Inflammatory macrophage treated with lipopolysaccharide for 4 hours (primary cell): ENCODE measurements at regions not wholly inside any gene's neighbourhood (a gene's known extent, or its start where the extent isn't known, plus 50 kb on each side); places are given as distances from the start of the nearest gene placed in this dataset.
"Not testable (repeated sequence)": the region's sequence is repeated elsewhere in the genome, so short reads cannot be mapped to it uniquely, and the experiment has no call there.

ENCODE experiments used
- DNase-seq: peaks from one replicate; pipeline ENCODE4 v3.0.0-alpha.2; 2020

- DNase-seq, result no peak
Measured at GRCh38 chr9:29945012-29945411, 2371.7 kb upstream of the C9orf72 start.

GRCh38 chr9:29958469-29958868 is 2385.2 kb upstream of the C9orf72 start:
- DNase-seq, result no peak

- DNase-seq, result no peak
Measured at GRCh38 chr9:29965834-29966233, 2392.6 kb upstream of the C9orf72 start.

- no peak for DNase-seq
Measured at GRCh38 chr9:29966247-29966646, 2393.0 kb upstream of the C9orf72 start.

GRCh38 chr9:29968831-29969230 is 2395.6 kb upstream of the C9orf72 start:
- DNase-seq, result no peak

- DNase-seq, result no peak
Measured at GRCh38 chr9:29969408-29969807, 2396.1 kb upstream of the C9orf72 start.

GRCh38 chr9:29969856-29970647 is 2396.8 kb upstream of the C9orf72 start:
- DNase-seq, result no peak

- DNase-seq, result no peak
Measured at GRCh38 chr9:29974197-29974596, 2400.9 kb upstream of the C9orf72 start.

GRCh38 chr9:29976981-29977380 is 2403.7 kb upstream of the C9orf72 start:
- no peak for DNase-seq

- DNase-seq, result no peak
Measured at GRCh38 chr9:29981013-29981412, 2403.4 kb upstream of the ACO1 start.

- no peak for DNase-seq
Measured at GRCh38 chr9:29999645-30000044, 2384.8 kb upstream of the ACO1 start.

- DNase-seq, result no peak
Measured at GRCh38 chr9:30010691-30011090, 2373.8 kb upstream of the ACO1 start.

- DNase-seq, result no peak
Measured at GRCh38 chr9:30012622-30013021, 2371.8 kb upstream of the ACO1 start.

GRCh38 chr9:30015073-30015472 is 2369.4 kb upstream of the ACO1 start:
- no peak for DNase-seq

- DNase-seq, result no peak
Measured at GRCh38 chr9:30020161-30020560, 2364.3 kb upstream of the ACO1 start.

- no peak for DNase-seq
Measured at GRCh38 chr9:30035761-30036160, 2348.7 kb upstream of the ACO1 start.

- no peak for DNase-seq
Measured at GRCh38 chr9:30036558-30036957, 2347.9 kb upstream of the ACO1 start.

GRCh38 chr9:30039712-30040111 is 2344.7 kb upstream of the ACO1 start:
- no peak for DNase-seq

- no peak for DNase-seq
Measured at GRCh38 chr9:30048396-30048795, 2336.0 kb upstream of the ACO1 start.

- no peak for DNase-seq
Measured at GRCh38 chr9:30058463-30058862, 2326.0 kb upstream of the ACO1 start.

- no peak for DNase-seq
Measured at GRCh38 chr9:30060976-30061375, 2323.5 kb upstream of the ACO1 start.

GRCh38 chr9:30065888-30066287 is 2318.6 kb upstream of the ACO1 start:
- DNase-seq, result no peak

- not testable (repeated sequence) for DNase-seq
Measured at GRCh38 chr9:30069236-30069635, 2315.2 kb upstream of the ACO1 start.

GRCh38 chr9:30075022-30075421 is 2309.4 kb upstream of the ACO1 start:
- DNase-seq, result no peak
